Activated CD8-positive, alpha-beta memory T cell treated with anti-CD3 and anti-CD28 coated beads, Interleukin-2, amount 10 ng/mL, durations not matched to agents 7 days and 5 days (primary cell): ENCODE measurements at regions not wholly inside any gene's neighbourhood (a gene's known extent, or its start where the extent isn't known, plus 50 kb on each side); places are given as distances from the start of the nearest gene placed in this dataset.

Source experiments
- ATAC-seq: fragments of 150-1000 bp; cut with Tn5 transposase; one replicate; pipeline ENCODE4 v1.10.0; 2021; ENCODE audit warnings: moderate library complexity
- CTCF ChIA-PET: fragments of 350-600 bp; sonication (Branson Sonifier 250); formaldehyde crosslinking; loops from one replicate; lab custom pipeline; 2021; ENCODE audit warnings: antibody characterized with exemption; lab: Charles Lee
- DNase-seq: peaks from one replicate; pipeline ENCODE4 v3.0.0-alpha.2; 2020
- H3K27ac Mint-ChIP-seq: one replicate; pipeline ENCODE4 v1.8.0; 2021; ENCODE audit warnings: mild to moderate bottlenecking, mixed read lengths
- H3K27me3 Mint-ChIP-seq: one replicate; pipeline ENCODE4 v1.8.0; 2021; ENCODE audit warnings: mixed read lengths
- H3K36me3 Mint-ChIP-seq: one replicate; pipeline ENCODE4 v1.8.0; 2021; ENCODE audit warnings: mild to moderate bottlenecking, mixed read lengths
- H3K4me1 Mint-ChIP-seq: one replicate; pipeline ENCODE4 v1.8.0; 2021; ENCODE audit warnings: mixed read lengths
- H3K4me3 Mint-ChIP-seq: one replicate; pipeline ENCODE4 v1.8.0; 2021; ENCODE audit warnings: mild to moderate bottlenecking, moderate library complexity, mixed read lengths
- H3K9me3 Mint-ChIP-seq: one replicate; pipeline ENCODE4 v1.8.0; 2022; ENCODE audit warnings: low read depth, mixed read lengths

GRCh38 chr6:139685009-139685408 is 310.6 kb upstream of the CITED2 start:
- CTCF ChIA-PET: interaction anchor here (1.0 kb wide), 1 partner anchor 315 kb away, joined by 3 read pairs; no protein-coding TSS in a partner anchor
- Mint-ChIP-seq H3K4me3 (no peak overlapping the region), H3K9me3 (no peaks in the 10 kb centered on the region), H3K4me1 (no peaks in the 10 kb centered on the region), H3K27me3 (no peaks in the 10 kb centered on the region), H3K27ac (no peak overlapping the region), H3K36me3 (no peaks in the 10 kb centered on the region)
- no peak for DNase-seq
- no peak for ATAC-seq

GRCh38 chr6:139680819-139681218 is 306.4 kb upstream of the CITED2 start:
- Mint-ChIP-seq H3K4me3 (no peak overlapping the region), H3K9me3 (no peaks in the 10 kb centered on the region), H3K27me3 (no peaks in the 10 kb centered on the region), H3K4me1 (no peaks in the 10 kb centered on the region), H3K36me3 (no peaks in the 10 kb centered on the region), H3K27ac (no peak overlapping the region)
- DNase-seq (no peak), ATAC-seq (no peak)
- CTCF ChIA-PET: interaction anchor here (0.6 kb wide), 1 partner anchor 714 kb away, joined by 3 read pairs; no protein-coding TSS in a partner anchor

DNA sequence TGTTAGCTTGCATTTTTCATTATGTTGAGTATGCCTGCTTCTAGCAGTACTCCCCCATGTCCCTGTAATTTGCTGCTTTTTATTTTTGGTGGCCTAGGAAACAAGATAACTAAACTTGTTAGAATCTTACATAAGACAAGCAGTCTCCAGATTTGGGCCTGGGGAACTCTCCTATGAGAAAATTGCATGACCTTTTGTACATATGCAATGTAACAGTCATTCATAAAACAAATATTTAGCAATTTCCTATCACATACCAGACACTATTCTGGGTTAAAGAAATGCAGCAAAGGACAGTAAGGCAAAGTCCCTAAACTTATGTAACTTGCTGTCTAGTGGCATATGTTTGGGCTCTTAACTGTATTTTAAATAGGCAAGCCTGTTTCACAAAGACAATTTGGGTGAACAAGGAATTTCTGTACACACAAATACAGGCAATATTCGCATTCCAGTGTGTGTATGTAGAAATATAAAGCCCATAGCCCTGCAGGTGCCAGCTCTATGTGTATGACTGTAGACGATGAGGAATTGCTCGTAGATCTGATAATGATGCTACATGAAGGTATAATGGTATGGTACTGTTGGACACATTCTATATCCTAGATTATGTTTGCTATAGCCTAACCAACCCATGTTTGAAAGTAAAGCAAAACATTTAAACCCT is 305.2 kb upstream of the CITED2 start:
- ATAC-seq (no peak), DNase-seq (no peak)
- Mint-ChIP-seq H3K4me3 (no peak overlapping the region), H3K4me1 (no peaks in the 10 kb centered on the region), H3K9me3 (no peaks in the 10 kb centered on the region), H3K36me3 (no peaks in the 10 kb centered on the region), H3K27me3 (no peaks in the 10 kb centered on the region), H3K27ac (no peak overlapping the region)
- CTCF ChIA-PET: no interaction called here

GRCh38 chr6:139676718-139677117 is 302.3 kb upstream of the CITED2 start:
- Mint-ChIP-seq H3K27me3 (no peaks in the 10 kb centered on the region), H3K9me3 (no peaks in the 10 kb centered on the region), H3K4me3 (no peak overlapping the region), H3K36me3 (no peaks in the 10 kb centered on the region), H3K27ac (no peak overlapping the region), H3K4me1 (no peaks in the 10 kb centered on the region)
- no peak for ATAC-seq
- no peak for DNase-seq
- CTCF ChIA-PET: no interaction called here

GRCh38 chr6:139666284-139666683 is 291.8 kb upstream of the CITED2 start:
- ATAC-seq: no peak
- H3K4me3 Mint-ChIP-seq: no peak overlapping the region
- H3K27me3 Mint-ChIP-seq: no peaks in the 10 kb centered on the region

DNA sequence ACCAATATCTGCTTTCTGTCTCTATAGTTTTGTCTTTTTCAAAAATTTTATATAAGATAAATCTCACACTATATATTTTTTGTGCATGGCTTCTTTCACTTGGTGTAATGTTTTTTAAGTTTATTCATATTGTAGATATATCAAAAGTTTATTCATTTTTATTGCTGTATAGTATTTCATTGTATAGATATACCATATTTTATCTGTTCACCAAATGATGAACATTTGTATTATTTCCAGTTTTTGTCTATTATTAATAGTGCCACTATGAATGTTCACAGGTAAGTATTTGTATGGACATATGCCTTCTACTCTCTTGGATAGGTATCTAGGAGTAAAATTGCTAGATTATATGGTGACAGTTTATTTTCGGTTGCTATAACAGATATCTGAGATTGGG is 289.5 kb upstream of the CITED2 start:
- ATAC-seq (no peak), DNase-seq (no peak)
- Mint-ChIP-seq H3K36me3 (peaks cover 3% of the 10 kb centered on the region), H3K4me1 (no peaks in the 10 kb centered on the region), H3K27ac (no peak overlapping the region), H3K4me3 (no peak overlapping the region), H3K9me3 (peaks cover 1% of the 10 kb centered on the region), H3K27me3 (no peaks in the 10 kb centered on the region)
- CTCF ChIA-PET: no interaction called here

More at GRCh38 chr6:139666284-139666683, 291.8 kb upstream of the CITED2 start:
- CTCF ChIA-PET: no interaction called here
- H3K9me3 Mint-ChIP-seq: peaks cover 2% of the 10 kb centered on the region
- no peak overlapping the region for H3K27ac Mint-ChIP-seq
- no peaks in the 10 kb centered on the region for H3K4me1 Mint-ChIP-seq
- peaks cover 3% of the 10 kb centered on the region for H3K36me3 Mint-ChIP-seq
- DNase-seq: no peak

- Mint-ChIP-seq H3K9me3 (no peaks in the 10 kb centered on the region), H3K4me3 (no peak overlapping the region), H3K27me3 (no peaks in the 10 kb centered on the region), H3K36me3 (no peaks in the 10 kb centered on the region), H3K4me1 (no peaks in the 10 kb centered on the region), H3K27ac (no peak overlapping the region)
- ATAC-seq: no peak
- CTCF ChIA-PET: no interaction called here
- no peak for DNase-seq
Measured at GRCh38 chr6:139659711-139660110, 285.3 kb upstream of the CITED2 start.

- H3K36me3 Mint-ChIP-seq: no peaks in the 10 kb centered on the region
- H3K27me3 Mint-ChIP-seq: no peaks in the 10 kb centered on the region
- H3K9me3 Mint-ChIP-seq: no peaks in the 10 kb centered on the region
- no peak for DNase-seq
- no peak overlapping the region for H3K4me3 Mint-ChIP-seq
- CTCF ChIA-PET: no interaction called here
- H3K4me1 Mint-ChIP-seq: no peaks in the 10 kb centered on the region
- no peak for ATAC-seq
- H3K27ac Mint-ChIP-seq: no peak overlapping the region
Measured at GRCh38 chr6:139659196-139659595, 284.7 kb upstream of the CITED2 start.

DNA sequence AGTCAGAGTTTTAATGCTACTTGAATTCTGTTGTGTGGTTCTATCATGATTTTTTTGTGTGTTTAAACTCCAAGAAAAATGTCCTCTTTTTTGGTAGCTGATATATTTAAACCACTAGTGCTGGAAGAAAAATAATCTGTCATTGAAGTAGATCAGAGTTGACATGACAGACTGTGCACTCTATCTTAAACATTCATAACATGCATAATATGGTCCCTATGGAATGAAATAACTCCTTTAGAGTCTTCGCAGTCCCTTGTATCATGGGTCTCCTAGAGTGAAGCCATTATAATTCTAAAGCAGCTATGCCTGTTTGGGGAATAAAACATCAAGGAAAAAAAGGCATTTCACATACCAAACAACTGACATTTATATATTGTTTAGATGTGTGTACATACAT is 282.7 kb upstream of the CITED2 start:
- H3K27me3 Mint-ChIP-seq: no peaks in the 10 kb centered on the region
- no peak overlapping the region for H3K4me3 Mint-ChIP-seq
- no peaks in the 10 kb centered on the region for H3K4me1 Mint-ChIP-seq
- no peak for ATAC-seq
- H3K9me3 Mint-ChIP-seq: no peaks in the 10 kb centered on the region
- CTCF ChIA-PET: interaction anchor here (1.0 kb wide), 1 partner anchor 288 kb away, joined by 3 read pairs; no protein-coding TSS in a partner anchor
- H3K27ac Mint-ChIP-seq: no peak overlapping the region
- no peak for DNase-seq
- no peaks in the 10 kb centered on the region for H3K36me3 Mint-ChIP-seq

DNA sequence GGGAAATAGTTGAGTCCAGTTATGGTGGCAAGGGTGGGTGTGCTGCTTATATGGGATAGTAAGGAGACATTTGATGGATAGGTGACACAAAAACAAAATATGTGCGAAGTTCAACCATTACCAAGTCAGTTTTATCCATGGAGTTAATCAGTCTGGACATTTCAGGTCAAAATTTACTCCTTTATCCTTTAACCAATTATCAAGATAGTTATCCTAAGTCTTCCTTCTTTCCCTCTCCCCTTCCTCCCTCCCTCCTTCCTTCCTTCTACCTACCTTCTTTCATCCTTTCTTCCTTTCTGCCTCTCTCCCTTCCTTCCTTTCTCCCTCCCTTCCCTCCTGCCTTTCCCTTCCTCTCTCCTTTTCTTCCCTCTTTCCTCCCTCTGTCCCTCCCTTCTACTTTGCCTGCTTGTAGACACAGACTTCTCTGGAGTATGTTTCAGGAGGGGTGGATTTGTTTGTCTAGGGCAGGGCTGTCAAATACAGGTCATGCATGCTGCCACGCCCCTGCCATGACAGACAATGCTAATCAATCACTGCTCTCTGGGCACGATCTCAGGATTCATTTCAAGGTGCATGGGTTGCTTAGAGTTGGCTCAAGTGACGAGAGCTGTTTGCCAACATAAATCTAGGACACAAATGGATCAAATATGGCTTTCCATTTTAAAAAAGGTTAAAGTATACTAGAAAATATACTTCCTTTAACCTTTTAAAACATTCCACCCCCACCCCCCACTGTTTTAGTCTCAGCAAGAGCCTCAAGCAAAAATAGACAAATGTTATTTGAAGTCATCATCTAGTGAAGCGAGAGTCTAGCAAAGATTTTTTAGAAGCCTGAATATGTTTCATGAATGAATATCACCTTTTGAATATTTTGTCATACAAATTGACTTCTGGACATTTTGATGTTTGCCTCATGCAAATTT is 281.6 kb upstream of the CITED2 start:
- ATAC-seq (no peak), DNase-seq (no peak)
- no peaks in the 10 kb centered on the region for H3K36me3 Mint-ChIP-seq
- CTCF ChIA-PET: no interaction called here
- no peak overlapping the region for H3K27ac Mint-ChIP-seq
- H3K27me3 Mint-ChIP-seq: no peaks in the 10 kb centered on the region
- no peak overlapping the region for H3K4me3 Mint-ChIP-seq
- no peaks in the 10 kb centered on the region for H3K9me3 Mint-ChIP-seq
- H3K4me1 Mint-ChIP-seq: no peaks in the 10 kb centered on the region

GRCh38 chr6:139654888-139655782 is 280.7 kb upstream of the CITED2 start:
- H3K4me1 Mint-ChIP-seq: no peaks in the 10 kb centered on the region
- no peak overlapping the region for H3K4me3 Mint-ChIP-seq
- H3K27me3 Mint-ChIP-seq: no peaks in the 10 kb centered on the region
- H3K36me3 Mint-ChIP-seq: no peaks in the 10 kb centered on the region
- H3K9me3 Mint-ChIP-seq: no peaks in the 10 kb centered on the region
- no peak for DNase-seq
- no peak for ATAC-seq
- H3K27ac Mint-ChIP-seq: no peak overlapping the region
- CTCF ChIA-PET: no interaction called here

GRCh38 chr6:139654309-139654708 is 279.9 kb upstream of the CITED2 start:
- Mint-ChIP-seq H3K9me3 (no peaks in the 10 kb centered on the region), H3K27ac (no peak overlapping the region), H3K36me3 (no peaks in the 10 kb centered on the region), H3K4me3 (no peak overlapping the region), H3K4me1 (no peaks in the 10 kb centered on the region), H3K27me3 (no peaks in the 10 kb centered on the region)
- CTCF ChIA-PET: no interaction called here
- DNase-seq (no peak), ATAC-seq (no peak)

GRCh38 chr6:139653111-139653510 is 278.7 kb upstream of the CITED2 start:
- Mint-ChIP-seq H3K9me3 (no peaks in the 10 kb centered on the region), H3K4me3 (no peak overlapping the region), H3K36me3 (no peaks in the 10 kb centered on the region), H3K4me1 (no peaks in the 10 kb centered on the region), H3K27ac (no peak overlapping the region), H3K27me3 (no peaks in the 10 kb centered on the region)
- DNase-seq: no peak
- no peak for ATAC-seq
- CTCF ChIA-PET: no interaction called here
